RKO (cell line): ENCODE measurements at regions not wholly inside any gene's neighbourhood (a gene's known extent, or its start where the extent isn't known, plus 50 kb on each side); places are given as distances from the start of the nearest gene placed in this dataset.
"Not testable (repeated sequence)": the region's sequence is repeated elsewhere in the genome, so short reads cannot be mapped to it uniquely, and the experiment has no call there.

Experiments
- DNase-seq: peaks from one replicate; pipeline ENCODE4 v3.0.0-alpha.2; 2016; ENCODE audit warnings: low spot score

DNA sequence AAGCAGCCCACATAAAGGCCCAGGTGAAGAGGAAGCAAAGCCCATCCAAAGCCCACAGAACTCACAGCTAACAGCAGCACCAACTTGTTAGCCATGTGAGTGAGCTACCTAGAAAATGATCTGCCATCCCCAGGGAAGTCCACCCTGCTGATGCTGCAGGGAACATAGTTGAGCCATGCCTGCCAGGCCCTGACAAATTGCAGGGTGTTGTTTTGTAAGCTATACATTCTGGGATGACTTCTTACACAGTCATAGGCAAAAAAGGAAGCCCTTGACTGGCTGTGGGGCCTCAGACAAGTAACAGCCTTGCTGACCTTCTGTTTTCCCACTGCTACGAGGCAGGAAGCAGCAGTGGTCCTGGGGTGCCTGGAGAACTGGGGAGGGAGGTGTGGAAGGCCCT, 262.7 kb downstream of the MATN1 start:
- DNase-seq = no peak

DNA sequence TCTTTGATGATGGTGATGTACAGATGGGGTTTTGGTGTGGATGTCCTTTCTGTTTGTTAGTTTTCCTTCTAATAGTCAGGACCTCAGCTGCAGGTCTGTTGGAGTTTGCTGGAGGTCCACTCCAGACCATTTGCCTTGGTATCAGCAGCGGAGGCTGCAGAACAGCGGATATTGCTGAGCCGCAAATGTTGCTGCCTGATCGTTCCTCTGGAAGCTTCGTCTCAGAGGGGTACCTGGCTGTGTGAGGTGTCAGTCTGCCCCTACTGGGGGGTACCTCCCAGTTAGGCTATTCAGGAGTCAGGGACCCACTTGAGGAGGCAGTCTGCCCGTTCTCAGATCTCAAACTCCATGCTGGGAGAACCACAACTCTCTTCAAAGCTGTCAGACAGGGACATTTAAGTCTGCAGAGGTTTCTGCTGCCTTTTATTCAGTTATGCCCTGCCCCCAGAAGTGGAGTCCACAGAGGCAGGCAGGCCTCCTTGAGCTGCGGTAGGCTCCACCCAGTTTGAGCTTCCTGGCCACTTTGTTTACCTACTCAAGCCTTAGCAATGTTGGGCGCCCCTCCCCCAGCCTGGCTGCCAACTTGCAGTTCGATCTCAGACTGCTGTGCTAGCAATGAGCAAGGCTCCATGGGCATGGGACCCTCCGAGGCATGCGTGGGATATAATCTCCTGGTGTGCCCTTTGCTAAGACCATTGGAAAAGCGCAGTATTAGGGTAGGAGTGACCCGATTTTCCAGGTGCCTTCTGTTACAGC, 264.5 kb downstream of the MATN1 start:
- DNase-seq = not testable (repeated sequence)

DNA sequence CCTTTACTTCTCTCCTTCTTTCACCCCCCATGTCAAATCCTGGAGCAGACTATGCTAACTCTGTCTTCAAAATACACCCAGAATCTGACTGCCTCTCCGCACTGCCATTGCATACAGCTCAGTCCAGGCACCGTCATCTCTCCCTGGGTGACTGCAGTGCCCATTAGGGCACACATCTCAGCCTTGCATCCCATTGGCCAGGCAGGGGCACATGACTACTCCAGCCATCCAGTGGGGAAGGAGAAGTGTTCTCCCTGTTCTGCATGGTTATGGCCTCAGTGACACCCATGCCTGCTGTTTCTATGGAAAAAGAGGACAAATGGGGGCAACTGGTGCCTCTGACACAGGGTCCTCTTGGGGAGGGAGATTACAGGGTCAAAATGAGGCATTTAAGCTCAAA, 270.5 kb downstream of the MATN1 start:
- no peak for DNase-seq

DNA sequence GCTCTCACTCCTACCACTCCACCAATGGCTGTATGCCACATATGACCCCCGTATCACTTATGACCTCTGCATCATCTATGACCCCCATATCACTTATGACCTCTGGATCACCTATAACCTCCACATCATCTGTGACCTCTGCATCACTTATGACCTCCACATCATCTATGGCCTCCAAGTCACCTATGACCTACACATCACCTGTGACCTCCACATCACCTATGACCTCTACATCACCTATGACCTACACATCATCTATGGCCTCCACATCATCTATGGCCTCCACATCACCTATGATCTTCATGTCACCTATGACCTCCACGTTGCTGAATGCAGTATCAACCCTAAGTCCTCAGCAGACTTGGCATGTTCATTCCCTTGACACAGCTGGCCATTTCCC, 271.2 kb downstream of the MATN1 start:
- no peak for DNase-seq

DNA sequence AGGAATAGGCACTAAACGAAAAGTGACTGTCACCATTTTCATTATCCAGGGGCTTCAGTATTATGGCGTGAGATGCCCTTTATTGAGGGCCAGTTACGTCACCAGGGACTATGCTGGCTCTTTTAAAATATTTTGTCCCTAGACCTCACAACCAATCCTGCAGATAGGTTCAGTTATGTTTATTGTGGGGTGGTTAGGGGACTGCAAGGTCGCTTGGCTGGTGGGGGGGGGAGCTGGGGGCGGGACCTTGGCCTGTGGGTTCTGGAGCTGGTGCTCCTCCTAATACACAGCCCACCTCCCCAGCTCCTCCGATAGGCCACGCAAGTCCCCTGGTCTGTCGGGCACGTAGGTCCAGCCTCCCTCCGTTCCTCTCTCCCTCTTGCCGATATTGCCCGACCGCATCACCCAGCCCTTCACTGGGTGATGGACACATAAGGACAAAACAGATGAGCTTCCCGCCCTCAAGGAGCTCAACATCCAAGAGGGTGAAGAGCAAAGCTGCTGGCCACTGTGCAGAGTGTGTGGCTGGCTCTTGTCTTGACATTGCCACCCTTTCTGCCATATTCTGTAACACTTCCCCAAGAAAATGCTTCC, 271.8 kb downstream of the MATN1 start:
- no peak for DNase-seq

DNA sequence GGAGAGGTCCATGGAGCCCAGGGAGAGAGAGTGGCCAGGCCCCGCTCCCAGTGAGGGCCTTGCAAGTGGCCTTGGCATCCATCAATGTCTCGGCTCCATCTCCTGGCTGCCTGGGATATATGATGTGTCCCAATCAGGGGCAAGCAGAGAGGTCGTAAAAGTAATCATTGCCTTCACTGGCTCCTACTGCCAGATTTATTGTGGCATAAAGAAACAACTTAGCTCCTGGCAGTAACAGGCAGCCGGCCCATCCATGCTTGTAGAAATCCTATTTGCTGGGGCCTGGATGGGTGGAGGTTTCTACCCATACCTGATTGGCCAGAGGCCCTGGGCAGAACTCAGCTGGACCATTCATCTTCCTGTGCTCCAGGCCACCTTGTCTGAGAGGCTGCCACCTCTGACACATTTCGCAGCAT, 272.6 kb downstream of the MATN1 start:
- no peak for DNase-seq

DNA sequence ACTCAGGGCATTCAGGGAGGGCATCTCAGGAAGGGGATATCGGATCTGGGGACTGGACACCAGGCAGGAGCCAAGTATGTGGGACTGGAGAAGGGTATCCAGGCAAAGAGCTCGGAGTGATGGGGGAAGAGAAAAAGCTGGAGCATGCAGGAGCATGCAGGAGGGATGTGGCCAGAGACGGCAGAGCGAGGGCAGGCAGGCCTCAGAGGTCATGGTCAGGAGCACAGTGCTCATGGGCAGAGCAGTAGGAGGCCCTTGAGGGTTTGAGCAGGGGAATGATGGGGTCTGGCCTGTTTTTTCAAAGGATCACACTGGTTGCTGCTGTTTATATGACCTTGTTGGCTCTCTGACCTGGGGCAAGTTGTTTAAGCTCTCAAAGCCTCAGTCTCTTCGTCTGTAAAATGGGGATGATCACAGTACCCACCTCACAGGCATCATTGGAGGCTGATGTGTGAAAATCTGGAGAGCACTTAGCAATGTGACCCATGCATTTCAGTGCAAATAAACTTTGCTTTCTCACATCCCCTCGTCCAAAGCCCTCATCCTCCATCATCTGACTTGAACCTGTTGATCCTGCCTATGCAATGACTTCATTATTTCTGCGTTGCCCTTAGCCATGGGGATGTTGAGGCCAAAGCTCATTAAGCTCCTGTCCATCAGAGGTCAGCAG, 273.1 kb downstream of the MATN1 start:
- DNase-seq = no peak

DNA sequence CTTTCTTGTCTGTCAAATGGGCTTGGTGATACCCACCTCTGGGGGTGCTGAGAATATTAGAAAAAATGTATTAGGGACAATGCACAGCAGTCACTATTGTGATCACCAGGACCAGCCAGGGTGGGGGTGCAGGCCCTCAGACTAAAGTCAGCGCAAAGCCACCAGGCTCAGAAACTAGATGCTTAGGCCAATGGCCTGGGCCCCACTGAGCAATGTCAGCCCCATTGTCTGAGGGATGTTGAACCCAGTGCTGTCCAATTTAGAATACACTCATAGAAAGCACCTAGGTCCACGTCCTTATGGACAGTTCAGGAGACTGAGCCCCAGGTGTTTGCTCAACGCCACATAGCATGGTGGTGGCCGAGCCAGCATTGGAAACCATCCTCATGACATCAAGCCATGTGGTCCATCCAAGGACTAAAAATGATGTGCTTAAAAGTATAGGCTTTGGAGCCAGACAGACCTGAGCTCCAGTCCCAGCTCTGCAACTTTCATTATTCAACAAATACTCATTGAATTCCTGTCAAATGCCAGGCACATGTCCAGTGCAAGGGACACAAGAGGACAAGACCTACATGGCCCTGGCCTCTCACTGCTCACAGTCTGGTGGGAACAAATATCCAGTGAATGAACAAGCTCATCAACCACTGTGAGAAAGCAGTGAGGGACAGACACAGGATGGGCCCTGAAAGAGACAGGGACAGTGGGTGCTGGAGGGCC, 273.8 kb downstream of the MATN1 start:
- no peak for DNase-seq

DNA sequence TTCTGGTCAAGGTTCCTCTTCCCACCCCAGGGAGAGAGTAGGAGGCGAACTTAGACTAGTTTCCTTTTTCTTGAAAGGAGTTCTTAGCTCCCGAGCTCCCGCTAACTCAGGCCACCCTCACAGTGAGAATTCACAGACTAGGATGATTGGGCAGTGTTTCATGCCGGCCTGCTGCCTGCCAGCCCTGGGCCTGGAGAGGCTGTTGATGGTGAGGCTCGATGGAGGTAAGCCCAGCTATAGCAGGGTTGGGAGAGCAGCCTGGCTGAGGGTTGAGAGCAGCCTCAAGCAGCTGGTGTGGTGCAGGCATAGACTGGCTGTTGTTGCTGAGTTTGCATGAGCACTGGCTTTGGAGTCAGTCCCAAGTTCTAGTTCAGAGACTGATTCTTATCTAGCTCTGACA, 274.4 kb downstream of the MATN1 start:
- no peak for DNase-seq

DNA sequence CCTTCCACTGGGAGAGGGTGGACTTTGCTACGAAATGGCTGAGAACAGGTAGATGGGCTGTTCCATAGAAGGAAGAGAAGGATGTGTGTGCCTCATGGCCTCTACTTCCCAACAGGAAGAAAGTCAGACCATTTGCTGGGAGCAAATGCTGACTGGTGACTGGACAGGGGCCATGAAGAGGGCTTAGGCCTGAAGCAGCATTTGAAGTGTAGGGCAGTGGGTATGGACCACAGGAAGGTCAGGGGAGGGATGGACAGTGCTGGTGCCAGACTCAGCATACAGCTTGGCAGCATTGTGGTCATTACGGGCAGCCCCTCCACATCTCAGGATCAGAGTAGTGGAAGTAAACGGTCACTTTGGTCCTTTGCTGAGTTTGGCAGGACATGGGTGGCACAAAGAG, 275.7 kb downstream of the MATN1 start:
- DNase-seq = no peak

DNA sequence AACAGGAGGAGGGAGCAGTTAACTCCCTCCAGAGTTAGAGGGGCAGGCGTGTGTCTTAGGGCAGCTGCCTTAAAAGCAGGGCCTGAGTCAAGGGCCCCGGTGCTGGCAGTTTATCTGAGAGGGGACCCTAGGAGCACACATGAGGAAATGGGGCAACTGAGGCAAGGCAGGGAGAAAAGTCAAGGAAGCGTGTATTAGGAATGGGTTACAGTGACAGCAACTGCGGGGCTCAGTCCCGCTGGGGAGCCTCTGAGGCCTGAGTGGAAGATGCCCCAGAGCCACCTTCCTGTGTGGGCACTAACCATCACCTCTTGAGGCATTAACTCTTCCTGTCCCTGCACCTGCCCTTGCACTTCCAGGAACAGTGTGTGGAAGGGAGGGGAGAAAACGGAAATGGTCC, 276.3 kb downstream of the MATN1 start:
- DNase-seq = no peak

DNA sequence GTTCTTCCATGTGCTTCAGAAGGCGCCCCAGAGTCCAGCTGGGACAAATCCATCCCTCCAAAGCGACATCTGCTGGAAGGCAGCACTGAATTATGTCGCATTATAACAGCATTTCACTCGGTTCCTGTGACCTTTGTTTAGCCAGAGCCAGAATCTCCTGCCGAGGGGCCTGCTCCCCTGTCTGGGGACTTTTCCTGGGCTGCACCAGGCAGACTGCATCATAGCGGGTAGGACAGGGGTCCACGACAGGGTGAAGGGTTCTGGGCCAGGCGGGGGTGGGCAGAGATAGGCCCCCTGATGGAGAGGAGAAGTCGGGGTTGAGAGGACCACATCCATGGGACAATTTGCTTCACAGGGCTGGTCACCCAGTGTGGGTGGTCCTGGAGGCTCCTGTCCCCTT, 276.9 kb downstream of the MATN1 start:
- DNase-seq = no peak

DNA sequence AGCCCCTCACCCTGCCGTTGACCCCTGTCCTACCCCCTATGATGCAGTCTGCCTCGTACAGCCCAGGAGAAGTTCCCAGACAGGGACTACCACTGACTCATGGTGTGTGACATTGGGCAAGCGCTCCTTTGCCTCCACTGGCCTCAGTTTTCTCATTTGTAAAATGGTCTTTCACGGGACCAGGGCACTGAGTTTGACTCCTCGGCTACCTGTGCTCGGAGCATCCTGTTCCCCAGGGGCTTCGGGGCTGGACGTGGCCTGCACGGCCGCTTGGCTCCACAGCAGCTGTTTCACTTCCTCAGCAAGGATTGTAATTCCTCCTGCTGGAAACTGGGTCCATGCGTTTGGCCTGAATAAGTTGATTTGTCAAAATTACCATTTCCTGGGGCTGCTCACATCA, 277.3 kb downstream of the MATN1 start:
- DNase-seq = no peak

DNA sequence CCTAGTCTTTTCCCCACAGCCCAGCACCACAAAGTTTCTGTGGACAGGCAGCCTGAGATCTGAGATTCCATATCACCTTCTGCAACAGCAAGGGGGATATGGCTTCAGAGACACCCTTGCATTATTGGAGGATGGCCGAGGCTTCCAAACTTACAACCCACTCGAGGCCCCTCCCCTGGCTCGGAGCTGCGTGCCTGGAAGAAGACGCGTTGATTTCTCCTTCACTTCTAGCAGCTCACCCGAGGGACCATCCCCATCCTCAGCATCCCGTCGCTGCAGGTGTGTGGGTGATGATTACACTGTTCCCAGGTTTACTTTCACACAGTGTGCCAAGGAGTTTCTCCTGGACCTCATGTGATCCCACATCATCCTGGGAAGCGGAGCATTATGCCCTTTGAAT, 277.9 kb downstream of the MATN1 start:
- DNase-seq = no peak

DNA sequence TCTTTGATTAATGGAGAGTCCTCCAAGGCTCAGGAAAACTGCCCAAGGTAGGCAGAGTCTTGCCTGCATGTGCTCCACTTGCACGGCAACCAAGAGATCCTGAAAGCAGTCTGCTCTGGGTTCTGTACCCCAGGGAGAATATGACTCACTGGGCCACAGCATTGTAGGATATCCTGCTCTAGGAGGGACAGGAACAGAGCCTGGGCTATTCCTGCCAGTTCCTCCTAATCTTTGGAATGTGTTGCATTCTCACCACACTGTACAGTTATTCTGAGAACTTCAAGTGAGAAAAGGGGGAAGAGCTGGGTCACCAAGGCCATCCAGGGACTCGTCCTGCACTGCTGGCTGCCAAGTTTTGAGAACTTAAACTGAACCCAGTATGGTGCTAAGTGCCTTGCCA, 278.5 kb downstream of the MATN1 start:
- DNase-seq = no peak

DNA sequence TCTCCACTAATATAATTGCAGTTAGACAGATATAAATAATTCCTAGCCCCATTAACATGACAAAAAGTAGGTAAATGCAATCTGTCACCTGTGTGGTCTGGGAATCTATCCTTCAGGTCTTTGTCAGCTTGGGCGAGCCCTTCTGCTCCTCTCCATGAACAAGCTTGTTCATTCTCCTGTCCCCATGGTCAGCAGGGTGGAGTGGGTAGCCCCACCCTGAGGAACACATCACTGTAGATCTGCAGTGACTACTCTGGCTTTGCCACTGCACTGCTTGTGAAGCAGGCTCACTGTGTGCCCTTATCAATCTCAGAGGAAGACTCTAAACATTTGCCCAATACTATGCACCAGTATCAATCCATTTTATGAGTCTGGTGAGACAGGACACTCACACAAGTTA, 279.0 kb downstream of the MATN1 start:
- DNase-seq = no peak

DNA sequence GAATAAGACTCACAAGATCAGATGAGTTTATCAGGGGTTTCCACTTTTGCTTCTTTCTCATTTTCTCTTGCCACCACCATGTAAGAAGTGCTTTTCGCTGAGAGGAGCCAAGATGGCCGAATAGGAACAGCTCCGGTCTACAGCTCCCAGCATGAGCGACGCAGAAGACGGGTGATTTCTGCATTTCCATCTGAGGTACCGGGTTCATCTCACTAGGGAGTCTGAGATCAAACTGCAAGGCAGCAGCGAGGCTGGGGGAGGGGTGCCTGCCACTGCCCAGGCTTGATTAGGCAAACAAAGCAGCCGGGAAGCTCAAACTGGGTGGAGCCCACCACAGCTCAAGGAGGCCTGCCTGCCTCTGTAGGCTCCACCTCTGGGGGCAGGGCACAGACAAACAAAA, 285.1 kb downstream of the MATN1 start:
- DNase-seq = not testable (repeated sequence)

DNA sequence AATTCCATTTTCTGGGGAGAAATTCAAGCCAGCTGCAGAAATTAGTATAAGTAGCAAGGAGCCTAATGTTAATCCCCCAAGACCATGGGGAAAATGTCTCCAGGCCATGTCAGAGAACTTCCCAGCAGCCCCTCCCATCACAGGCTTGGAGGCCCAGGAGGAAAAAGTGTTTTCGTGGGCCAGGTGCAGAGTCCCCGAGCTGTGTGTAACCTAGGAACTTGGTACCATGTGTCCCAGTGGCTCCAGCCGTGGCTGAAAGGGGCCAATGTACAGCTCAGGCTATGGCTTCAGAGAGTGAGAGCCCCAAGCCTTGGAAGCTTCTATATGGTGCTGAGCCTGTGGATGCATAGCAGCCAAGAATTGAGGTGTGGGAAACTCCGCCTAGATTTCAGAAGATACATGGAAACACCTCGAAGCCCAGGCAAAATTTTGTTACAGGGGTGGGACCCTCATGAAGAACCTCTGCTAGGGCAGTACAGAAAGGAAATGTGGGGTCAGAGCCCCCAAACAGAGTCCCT, 286.3 kb downstream of the MATN1 start:
- DNase-seq = no peak

DNA sequence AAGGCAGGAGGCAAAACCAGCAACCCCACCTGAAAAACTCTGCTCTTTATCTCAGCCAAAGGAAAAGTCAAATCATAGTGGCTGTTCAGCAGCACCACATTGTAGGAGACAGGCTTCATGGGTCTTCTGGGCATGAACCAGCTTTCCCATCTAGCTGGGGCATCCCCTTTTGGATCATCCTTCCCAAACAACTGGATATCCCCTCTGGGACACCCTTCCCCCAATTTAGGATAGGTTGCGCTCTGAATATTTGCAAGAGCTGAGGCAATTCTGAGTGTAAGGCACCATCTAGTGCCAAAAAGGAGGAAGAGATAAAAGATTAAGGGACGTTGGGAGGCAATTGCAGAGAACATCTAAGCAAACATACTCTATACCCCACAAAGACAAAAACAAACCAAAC, 295.8 kb downstream of the MATN1 start:
- no peak for DNase-seq

DNA sequence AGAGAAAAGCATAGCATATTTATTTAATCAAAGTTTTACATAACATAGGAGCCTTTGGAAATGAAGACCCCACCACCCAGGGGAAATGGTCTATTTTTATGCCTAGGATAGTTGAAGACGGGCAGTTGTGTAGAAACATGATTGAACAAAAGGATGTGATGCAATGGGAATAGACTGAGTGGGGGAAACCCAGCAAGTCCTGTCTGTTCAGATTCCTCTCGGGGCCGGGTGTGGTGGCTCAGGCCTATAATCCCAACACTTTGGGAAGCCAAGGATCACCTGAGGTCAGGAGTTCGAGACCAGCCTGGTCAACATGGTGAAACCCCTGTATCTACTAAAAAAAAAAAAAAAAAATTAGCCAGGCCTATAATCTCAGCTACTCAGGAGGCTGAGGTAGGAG, 298.3 kb downstream of the MATN1 start:
- no peak for DNase-seq

DNA sequence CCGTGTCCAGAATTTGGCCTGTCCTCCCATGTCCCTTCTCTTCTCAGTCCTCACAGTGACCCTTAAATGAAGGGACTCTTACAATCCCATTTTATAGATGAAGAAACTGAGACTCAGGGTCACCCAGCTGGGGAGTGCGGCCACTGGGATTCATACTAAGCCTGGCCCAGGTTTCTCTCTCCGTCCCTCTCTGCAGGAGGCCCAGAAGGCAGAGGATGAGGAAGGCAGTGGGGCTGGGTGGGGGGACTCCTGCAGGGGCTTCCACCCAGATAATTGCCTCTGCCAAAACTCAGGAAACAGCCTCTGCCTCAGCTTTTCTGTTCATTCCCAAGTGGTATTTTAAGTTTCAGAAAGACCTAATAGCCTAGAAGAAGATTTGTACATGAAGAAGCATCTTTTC, 299.8 kb downstream of the MATN1 start:
- no peak for DNase-seq

DNA sequence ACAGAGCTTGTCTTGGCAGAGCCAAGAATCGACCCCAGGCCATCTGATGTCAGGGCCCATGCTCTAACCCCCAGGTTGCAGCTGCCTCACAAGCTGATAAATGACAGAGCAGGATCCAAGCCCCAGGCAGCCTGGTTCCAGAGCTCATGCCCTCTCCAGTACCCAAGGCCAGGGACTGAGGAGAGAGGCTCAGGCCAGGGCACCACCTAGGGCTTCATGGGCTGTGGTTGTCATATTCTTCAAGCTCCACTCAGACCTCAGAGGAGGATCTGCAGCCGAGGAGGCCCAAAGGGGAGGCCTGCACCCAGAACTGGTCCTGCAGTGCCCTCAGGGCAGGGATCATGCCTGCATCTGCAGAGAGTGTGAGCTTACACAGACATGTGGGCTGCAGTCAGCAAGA, 301.1 kb downstream of the MATN1 start:
- no peak for DNase-seq
